ENCODE measurements at regions not wholly inside any gene's neighbourhood (a gene's known extent, or its start where the extent isn't known, plus 50 kb on each side); places are given as distances from the start of the nearest gene placed in this dataset.

DNA sequence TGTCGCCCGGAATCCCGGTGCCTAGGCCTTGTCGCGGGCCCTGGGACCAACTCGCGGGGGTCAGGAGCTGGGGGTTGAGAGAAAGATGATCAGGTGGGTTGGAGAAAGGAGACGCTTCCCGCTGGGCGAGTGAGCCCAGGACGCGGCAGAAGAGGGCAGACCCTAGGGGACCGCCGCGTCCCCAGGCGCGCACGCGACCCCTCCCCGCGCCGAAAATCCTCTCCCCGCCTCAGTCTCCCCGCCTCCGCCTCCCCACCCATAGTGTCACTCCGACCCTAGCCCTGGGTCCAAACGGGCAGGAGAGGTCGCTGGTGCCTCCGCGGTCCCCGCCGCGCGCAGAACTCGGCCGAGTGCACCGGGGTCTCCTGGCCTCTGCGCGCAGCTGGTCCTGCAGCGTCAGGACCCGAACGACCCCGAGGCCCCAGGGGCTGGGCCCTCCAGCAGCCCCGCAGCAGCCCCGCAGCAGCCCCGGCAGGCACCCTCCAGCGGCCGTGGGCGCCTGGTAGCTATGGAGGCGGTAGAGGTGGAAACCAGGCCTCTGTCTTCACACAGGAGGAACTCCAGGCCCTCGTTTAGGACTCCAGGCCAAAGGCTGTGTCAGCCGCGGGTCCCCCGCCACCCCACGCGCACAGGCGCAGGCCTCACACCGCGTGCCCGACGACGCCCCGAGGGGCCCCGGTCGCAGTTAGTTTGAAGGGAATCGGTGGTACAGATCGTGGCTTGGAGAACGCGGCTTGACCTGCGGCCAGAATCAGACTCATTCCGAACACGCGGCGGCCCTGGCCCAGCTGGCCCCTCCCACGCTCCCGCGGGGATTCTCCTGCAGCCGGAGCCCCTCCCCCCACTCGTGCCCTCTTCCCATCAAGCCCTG is 60.1 kb upstream of the EIF5 start:
- Histone ChIP-seq H3K36me3 (ENCODE audit: insufficient read depth in 1 of 2, low read depth in 1 of 2) (no peaks in the 10 kb centered on the region), H3K27ac (no peak overlapping the region), H3K9me3 (no peaks in the 10 kb centered on the region), H3K27me3 (ENCODE audit: insufficient read depth in 3 of 3, low read length in 2 of 3) (peaks cover 0 to 57% (median 9%) of the 10 kb centered on the region in 3 donors), H3K4me1 (peaks cover 3% of the 10 kb centered on the region), H3K4me3 (peak overlapping the region; percentile 65)
- ATAC-seq (peak; percentile 39 to 57 (median 46)), DNase-seq (peak in 1 of 2 donors; percentile 28)
- intact Hi-C loops (cut with DNase I), result no loop called here
- TF ChIP-seq, protein P1, sequence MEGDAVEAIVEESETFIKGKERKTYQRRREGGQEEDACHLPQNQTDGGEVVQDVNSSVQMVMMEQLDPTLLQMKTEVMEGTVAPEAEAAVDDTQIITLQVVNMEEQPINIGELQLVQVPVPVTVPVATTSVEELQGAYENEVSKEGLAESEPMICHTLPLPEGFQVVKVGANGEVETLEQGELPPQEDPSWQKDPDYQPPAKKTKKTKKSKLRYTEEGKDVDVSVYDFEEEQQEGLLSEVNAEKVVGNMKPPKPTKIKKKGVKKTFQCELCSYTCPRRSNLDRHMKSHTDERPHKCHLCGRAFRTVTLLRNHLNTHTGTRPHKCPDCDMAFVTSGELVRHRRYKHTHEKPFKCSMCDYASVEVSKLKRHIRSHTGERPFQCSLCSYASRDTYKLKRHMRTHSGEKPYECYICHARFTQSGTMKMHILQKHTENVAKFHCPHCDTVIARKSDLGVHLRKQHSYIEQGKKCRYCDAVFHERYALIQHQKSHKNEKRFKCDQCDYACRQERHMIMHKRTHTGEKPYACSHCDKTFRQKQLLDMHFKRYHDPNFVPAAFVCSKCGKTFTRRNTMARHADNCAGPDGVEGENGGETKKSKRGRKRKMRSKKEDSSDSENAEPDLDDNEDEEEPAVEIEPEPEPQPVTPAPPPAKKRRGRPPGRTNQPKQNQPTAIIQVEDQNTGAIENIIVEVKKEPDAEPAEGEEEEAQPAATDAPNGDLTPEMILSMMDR (IDR thresholded peaks at IDR 0.05), result no peak
- 12 to 18% (median 13%) methylated on average over 65 to 79 of the region's 79 CpGs for WGBS, 3 donors

DNA sequence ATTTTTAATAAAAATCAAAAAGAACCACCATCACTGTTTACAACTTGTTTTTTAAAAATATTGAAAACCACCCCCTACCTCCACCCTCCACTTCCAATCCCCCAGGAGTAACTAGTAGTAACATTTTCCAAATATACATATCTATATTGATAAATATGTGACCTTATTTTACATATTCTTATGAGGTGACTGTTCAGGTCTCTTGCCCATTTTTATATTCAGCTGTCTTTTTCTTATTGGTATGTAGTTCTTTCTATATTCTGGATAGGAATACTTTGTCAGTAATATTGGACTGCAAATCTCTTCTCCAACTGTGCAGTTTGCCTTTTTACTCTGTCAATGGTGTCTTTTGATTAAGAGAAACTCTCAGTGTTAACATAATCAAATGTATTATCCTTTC is 59.0 kb upstream of the EIF5 start:
- TF ChIP-seq, protein P1 (IDR thresholded peaks at IDR 0.05), result no peak
- H3K36me3 ChIP-seq (ENCODE audit: insufficient read depth in 1 of 2, low read depth in 1 of 2), result no peaks in the 10 kb centered on the region
- no peak for ATAC-seq
- no peak for DNase-seq
- intact Hi-C loops (cut with DNase I), result no loop called here
- no peak overlapping the region for H3K27ac ChIP-seq
- no peaks in the 10 kb centered on the region for H3K9me3 ChIP-seq
- peaks cover 3% of the 10 kb centered on the region for H3K4me1 ChIP-seq
- peaks cover 0 to 57% (median 9%) of the 10 kb centered on the region in 3 donors for H3K27me3 ChIP-seq (ENCODE audit: insufficient read depth in 3 of 3, low read length in 2 of 3)
- H3K4me3 ChIP-seq, result no peak overlapping the region

DNA sequence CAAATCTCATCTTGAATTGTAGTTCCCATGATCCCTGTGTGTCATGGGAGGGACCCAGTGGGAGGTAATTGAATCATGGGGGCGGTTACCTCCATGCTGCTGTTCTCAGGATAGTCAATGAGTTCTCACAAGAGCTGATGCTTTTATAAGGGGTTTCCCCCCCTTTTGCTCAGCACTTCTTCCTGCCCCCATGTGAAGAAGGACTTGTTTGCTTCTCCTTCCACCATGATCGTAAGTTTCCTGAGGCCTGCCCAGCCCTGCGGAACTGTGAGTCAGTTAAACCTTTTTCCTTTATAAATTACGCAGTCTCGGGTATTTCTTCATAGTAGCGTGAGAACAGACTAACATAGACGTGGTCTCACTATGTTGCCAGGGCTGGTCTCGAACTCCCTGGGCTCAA is 56.1 kb upstream of the EIF5 start:
- no peaks in the 10 kb centered on the region for H3K36me3 ChIP-seq (ENCODE audit: insufficient read depth in 1 of 2, low read depth in 1 of 2)
- intact Hi-C loops (cut with DNase I), result no loop called here
- no peak overlapping the region for H3K27ac ChIP-seq
- TF ChIP-seq, protein P1 (IDR thresholded peaks at IDR 0.05), result no peak
- peaks cover 0 to 57% (median 9%) of the 10 kb centered on the region in 3 donors for H3K27me3 ChIP-seq (ENCODE audit: insufficient read depth in 3 of 3, low read length in 2 of 3)
- WGBS, 3 donors, result 90 to 93% (median 92%) methylated on average over 8 of the region's 8 CpGs
- DNase-seq (no peak), ATAC-seq (no peak)
- H3K9me3 ChIP-seq, result no peaks in the 10 kb centered on the region
- H3K4me1 ChIP-seq, result peaks cover 18% of the 10 kb centered on the region
- H3K4me3 ChIP-seq, result no peak overlapping the region

DNA sequence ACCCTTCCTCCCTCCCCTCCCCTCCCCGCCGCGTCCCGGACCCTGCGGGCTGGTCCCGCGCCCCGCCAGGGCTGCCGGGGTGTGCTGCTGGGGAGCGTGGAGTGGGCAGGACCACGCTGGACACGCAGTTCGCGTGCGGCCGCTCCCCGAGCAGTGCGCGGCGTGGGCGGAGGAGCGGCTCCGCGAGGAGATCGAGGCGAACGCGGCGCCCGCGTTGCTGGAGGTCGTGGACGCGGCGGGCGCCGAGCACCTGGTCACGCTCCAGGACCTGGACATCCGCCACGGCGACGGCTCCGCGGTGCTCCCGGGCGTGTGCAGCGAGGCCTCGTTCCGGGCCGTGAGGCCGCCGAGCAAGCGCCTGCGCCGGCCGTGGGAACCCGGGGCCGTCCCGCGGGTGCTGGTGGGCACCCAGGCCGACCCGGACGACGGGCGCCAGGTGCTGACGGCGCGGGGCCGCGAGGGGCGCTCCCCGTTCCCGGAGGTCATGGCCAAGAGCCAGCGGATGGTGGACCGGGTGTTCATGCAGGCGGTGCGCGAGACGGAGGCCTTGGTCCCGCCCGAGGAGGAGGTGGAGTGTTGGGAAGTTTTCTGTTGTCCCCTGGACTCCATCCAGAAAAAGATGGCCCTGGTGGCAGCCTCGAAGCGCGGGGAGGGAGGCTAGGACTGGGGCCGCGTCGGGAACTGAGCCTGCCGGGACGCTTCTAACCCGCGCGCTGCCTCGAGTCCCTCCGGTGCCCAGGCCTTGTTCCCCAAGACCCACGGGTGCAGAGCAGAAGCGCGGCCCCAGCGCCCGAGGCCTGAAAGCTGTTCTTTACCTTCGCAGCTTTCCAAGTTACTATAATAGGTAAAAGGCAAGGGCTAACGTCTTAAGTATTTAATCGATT is 54.7 kb upstream of the EIF5 start:
- 15 to 31% (median 19%) methylated on average over 62 to 98 of the region's 102 CpGs for WGBS, 3 donors
- no peaks in the 10 kb centered on the region for H3K36me3 ChIP-seq (ENCODE audit: insufficient read depth in 1 of 2, low read depth in 1 of 2)
- peaks cover 0 to 43% (median 3%) of the 10 kb centered on the region in 3 donors for H3K27me3 ChIP-seq (ENCODE audit: insufficient read depth in 3 of 3, low read length in 2 of 3)
- H3K27ac ChIP-seq, result peak overlapping the region; percentile 68
- TF ChIP-seq, protein P1 (IDR thresholded peaks at IDR 0.05), result no peak
- no peaks in the 10 kb centered on the region for H3K9me3 ChIP-seq
- H3K4me1 ChIP-seq, result peaks cover 18% of the 10 kb centered on the region
- ATAC-seq (peak; percentile 30 to 53 (median 44)), DNase-seq (peak; percentile 34 to 72)
- intact Hi-C loops (cut with DNase I), result loop anchor here in 1 of 2 donors (5.0 kb wide), 1 partner anchor 82 kb away; no protein-coding TSS in a partner anchor
- H3K4me3 ChIP-seq, result peak overlapping the region; percentile 58

All from psoas muscle (tissue), 7 donors.